Glutamatergic neuron (in vitro differentiated cells): ENCODE measurements at regions not wholly inside any gene's neighbourhood (a gene's known extent, or its start where the extent isn't known, plus 50 kb on each side); places are given as distances from the start of the nearest gene placed in this dataset.

Source experiments
- DNase-seq: peaks from one replicate; pipeline ENCODE4 v3.0.0; 2022
- H3K27ac Mint-ChIP-seq: one replicate; pipeline ENCODE4 v1.8.0; 2020; ENCODE audit warnings: mild to moderate bottlenecking, mixed read lengths, inconsistent platforms; ENCODE audit not compliant: unreplicated experiment
- H3K27me3 Mint-ChIP-seq: one replicate; pipeline ENCODE4 v1.8.0; 2020; ENCODE audit warnings: mild to moderate bottlenecking, moderate library complexity, mixed read lengths, inconsistent platforms; ENCODE audit not compliant: unreplicated experiment
- H3K36me3 Mint-ChIP-seq: one replicate; pipeline ENCODE4 v1.8.0; 2020; ENCODE audit warnings: mild to moderate bottlenecking, mixed read lengths, inconsistent platforms; ENCODE audit not compliant: unreplicated experiment
- H3K4me1 Mint-ChIP-seq: one replicate; pipeline ENCODE4 v1.8.0; 2020; ENCODE audit warnings: mild to moderate bottlenecking, low read depth, mixed read lengths, inconsistent platforms; ENCODE audit not compliant: unreplicated experiment
- H3K4me3 Mint-ChIP-seq: one replicate; pipeline ENCODE4 v1.8.0; 2020; ENCODE audit warnings: mild to moderate bottlenecking, mixed read lengths, inconsistent platforms; ENCODE audit not compliant: unreplicated experiment
- H3K9me3 Mint-ChIP-seq: one replicate; pipeline ENCODE4 v1.8.0; 2020; ENCODE audit warnings: mild to moderate bottlenecking, moderate library complexity, mixed read lengths, inconsistent platforms; ENCODE audit not compliant: unreplicated experiment
- TF ChIP-seq, protein P1 (sequence below): fragments of 200-600 bp; sonication (generic); IDR thresholded peaks from one replicate; pipeline ENCODE4 v1.5.0; 2021; ENCODE audit not compliant: partially characterized antibody, unreplicated experiment

DNA sequence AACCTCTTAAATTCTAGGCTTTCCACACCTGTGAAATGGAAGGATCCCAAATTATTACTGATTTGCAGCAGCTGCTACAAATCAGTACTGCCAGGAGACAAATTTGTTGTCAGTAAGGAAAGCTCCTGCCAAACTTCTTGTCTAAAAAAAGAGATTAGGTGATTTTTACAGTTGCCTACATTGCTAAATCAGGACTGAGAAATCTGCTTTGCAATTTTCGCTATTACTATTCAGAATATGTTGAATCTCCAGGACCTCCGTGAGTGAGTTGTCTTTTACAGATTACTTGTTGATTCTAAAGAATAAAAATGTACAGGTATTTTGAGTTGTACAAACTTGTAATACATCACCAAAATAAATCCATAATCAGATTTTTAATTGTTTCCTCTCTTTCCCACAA is 1815.9 kb downstream of the PCDH9 start:
- Mint-ChIP-seq H3K27ac (no peak overlapping the region), H3K4me3 (no peak overlapping the region), H3K27me3 (no peaks in the 10 kb centered on the region), H3K36me3 (no peaks in the 10 kb centered on the region), H3K4me1 (no peaks in the 10 kb centered on the region), H3K9me3 (no peaks in the 10 kb centered on the region)
- TF ChIP-seq, protein P1, sequence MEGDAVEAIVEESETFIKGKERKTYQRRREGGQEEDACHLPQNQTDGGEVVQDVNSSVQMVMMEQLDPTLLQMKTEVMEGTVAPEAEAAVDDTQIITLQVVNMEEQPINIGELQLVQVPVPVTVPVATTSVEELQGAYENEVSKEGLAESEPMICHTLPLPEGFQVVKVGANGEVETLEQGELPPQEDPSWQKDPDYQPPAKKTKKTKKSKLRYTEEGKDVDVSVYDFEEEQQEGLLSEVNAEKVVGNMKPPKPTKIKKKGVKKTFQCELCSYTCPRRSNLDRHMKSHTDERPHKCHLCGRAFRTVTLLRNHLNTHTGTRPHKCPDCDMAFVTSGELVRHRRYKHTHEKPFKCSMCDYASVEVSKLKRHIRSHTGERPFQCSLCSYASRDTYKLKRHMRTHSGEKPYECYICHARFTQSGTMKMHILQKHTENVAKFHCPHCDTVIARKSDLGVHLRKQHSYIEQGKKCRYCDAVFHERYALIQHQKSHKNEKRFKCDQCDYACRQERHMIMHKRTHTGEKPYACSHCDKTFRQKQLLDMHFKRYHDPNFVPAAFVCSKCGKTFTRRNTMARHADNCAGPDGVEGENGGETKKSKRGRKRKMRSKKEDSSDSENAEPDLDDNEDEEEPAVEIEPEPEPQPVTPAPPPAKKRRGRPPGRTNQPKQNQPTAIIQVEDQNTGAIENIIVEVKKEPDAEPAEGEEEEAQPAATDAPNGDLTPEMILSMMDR: no peak
- no peak for DNase-seq

- no peaks in the 10 kb centered on the region for H3K9me3 Mint-ChIP-seq
- H3K4me3 Mint-ChIP-seq: no peak overlapping the region
- H3K27me3 Mint-ChIP-seq: no peaks in the 10 kb centered on the region
- DNase-seq: no peak
- H3K36me3 Mint-ChIP-seq: no peaks in the 10 kb centered on the region
- TF ChIP-seq, protein P1: no peak
- H3K4me1 Mint-ChIP-seq: no peaks in the 10 kb centered on the region
- H3K27ac Mint-ChIP-seq: no peak overlapping the region
These were observed 1818.6 kb downstream of the PCDH9 start for GRCh38 chr13:65411521-65411920.

- Mint-ChIP-seq H3K36me3 (no peaks in the 10 kb centered on the region), H3K27ac (no peak overlapping the region)
These were observed 1819.3 kb downstream of the PCDH9 start for GRCh38 chr13:65410791-65411190.

DNA sequence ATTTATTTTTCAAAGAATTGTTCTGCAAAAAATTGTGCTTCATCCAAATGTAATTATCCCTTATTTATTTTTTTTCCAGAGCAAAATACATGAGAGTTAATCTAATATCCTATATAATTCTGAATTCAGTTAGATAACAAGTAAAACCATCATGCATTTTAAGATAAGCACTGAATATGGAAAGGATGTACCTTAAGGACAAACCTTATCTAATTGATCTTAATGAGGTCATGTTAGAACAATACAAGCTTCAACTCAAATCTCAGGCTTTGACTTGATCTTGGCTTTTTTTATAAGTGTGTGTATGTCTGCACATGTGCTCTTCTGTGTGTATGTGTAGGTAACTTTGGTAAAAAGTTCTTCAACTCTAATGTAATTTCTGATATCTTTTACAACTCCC is 1828.8 kb downstream of the PCDH9 start:
- TF ChIP-seq, protein P1: no peak
- H3K4me3 Mint-ChIP-seq: no peak overlapping the region
- no peak overlapping the region for H3K27ac Mint-ChIP-seq
- no peaks in the 10 kb centered on the region for H3K4me1 Mint-ChIP-seq
- H3K9me3 Mint-ChIP-seq: peaks cover 2% of the 10 kb centered on the region
- DNase-seq: no peak
- no peaks in the 10 kb centered on the region for H3K36me3 Mint-ChIP-seq
- H3K27me3 Mint-ChIP-seq: no peaks in the 10 kb centered on the region

More at GRCh38 chr13:65410791-65411190, 1819.3 kb downstream of the PCDH9 start:
- Mint-ChIP-seq H3K27me3 (no peaks in the 10 kb centered on the region), H3K4me1 (no peaks in the 10 kb centered on the region), H3K9me3 (no peaks in the 10 kb centered on the region), H3K4me3 (no peak overlapping the region)
- DNase-seq: no peak
- TF ChIP-seq, protein P1: no peak

GRCh38 chr13:65400702-65401101 is 1829.4 kb downstream of the PCDH9 start:
- DNase-seq: no peak
- TF ChIP-seq, protein P1: no peak
- Mint-ChIP-seq H3K9me3 (peaks cover 2% of the 10 kb centered on the region), H3K27me3 (no peaks in the 10 kb centered on the region), H3K4me3 (no peak overlapping the region), H3K27ac (no peak overlapping the region), H3K36me3 (no peaks in the 10 kb centered on the region), H3K4me1 (no peaks in the 10 kb centered on the region)
